ENCODE measurements at regions not wholly inside any gene's neighbourhood (a gene's known extent, or its start where the extent isn't known, plus 50 kb on each side); places are given as distances from the start of the nearest gene placed in this dataset.
"Not testable (repeated sequence)": the region's sequence is repeated elsewhere in the genome, so short reads cannot be mapped to it uniquely, and the experiment has no call there.

- no peak for DNase-seq (ENCODE audit: low read depth)
Measured at GRCh38 chr20:12455148-12455547, 537.5 kb downstream of the BTBD3 start.

GRCh38 chr20:12458241-12458640, 540.5 kb downstream of the BTBD3 start:
- DNase-seq (ENCODE audit: low read depth): no peak

- DNase-seq (ENCODE audit: low read depth): no peak
Measured at GRCh38 chr20:12464036-12464435, 544.7 kb upstream of the SPTLC3 start.

GRCh38 chr20:12466915-12467314, 541.9 kb upstream of the SPTLC3 start:
- no peak for DNase-seq (ENCODE audit: low read depth)

- DNase-seq (ENCODE audit: low read depth): no peak
Measured at GRCh38 chr20:12467758-12468157, 541.0 kb upstream of the SPTLC3 start.

GRCh38 chr20:12482661-12483060, 526.1 kb upstream of the SPTLC3 start:
- DNase-seq (ENCODE audit: low read depth): peak; percentile 9

- DNase-seq (ENCODE audit: low read depth): no peak
Measured at GRCh38 chr20:12502443-12502842, 506.3 kb upstream of the SPTLC3 start.

GRCh38 chr20:12504779-12505178, 504.0 kb upstream of the SPTLC3 start:
- peak; percentile 12 for DNase-seq (ENCODE audit: low read depth)

GRCh38 chr20:12511499-12511898, 497.3 kb upstream of the SPTLC3 start:
- DNase-seq (ENCODE audit: low read depth): no peak

- no peak for DNase-seq (ENCODE audit: low read depth)
Measured at GRCh38 chr20:12512755-12513154, 496.0 kb upstream of the SPTLC3 start.

GRCh38 chr20:12528104-12528503, 480.7 kb upstream of the SPTLC3 start:
- DNase-seq (ENCODE audit: low read depth): no peak

GRCh38 chr20:12528591-12529041, 480.2 kb upstream of the SPTLC3 start:
- DNase-seq (ENCODE audit: low read depth): no peak

- no peak for DNase-seq (ENCODE audit: low read depth)
Measured at GRCh38 chr20:12531626-12532025, 477.1 kb upstream of the SPTLC3 start.

GRCh38 chr20:12535316-12535715, 473.5 kb upstream of the SPTLC3 start:
- no peak for DNase-seq (ENCODE audit: low read depth)

GRCh38 chr20:12535770-12536169, 473.0 kb upstream of the SPTLC3 start:
- no peak for DNase-seq (ENCODE audit: low read depth)

- peak; percentile 5 for DNase-seq (ENCODE audit: low read depth)
Measured at GRCh38 chr20:12554426-12554825, 454.3 kb upstream of the SPTLC3 start.

- DNase-seq (ENCODE audit: low read depth): peak; percentile 27
Measured at GRCh38 chr20:12555369-12555768, 453.4 kb upstream of the SPTLC3 start.

- not testable (repeated sequence) for DNase-seq (ENCODE audit: low read depth)
Measured at GRCh38 chr20:12555849-12556248, 452.9 kb upstream of the SPTLC3 start.

- DNase-seq (ENCODE audit: low read depth): no peak
Measured at GRCh38 chr20:12557224-12557623, 451.5 kb upstream of the SPTLC3 start.

- no peak for DNase-seq (ENCODE audit: low read depth)
Measured at GRCh38 chr20:12564979-12565378, 443.8 kb upstream of the SPTLC3 start.

- no peak for DNase-seq (ENCODE audit: low read depth)
Measured at GRCh38 chr20:12566596-12566995, 442.2 kb upstream of the SPTLC3 start.

- peak; percentile 34 for DNase-seq (ENCODE audit: low read depth)
Measured at GRCh38 chr20:12570371-12570770, 438.4 kb upstream of the SPTLC3 start.

- DNase-seq (ENCODE audit: low read depth): no peak
Measured at GRCh38 chr20:12573442-12573841, 435.3 kb upstream of the SPTLC3 start.

GRCh38 chr20:12575352-12576095, 433.2 kb upstream of the SPTLC3 start:
- peak; percentile 7 for DNase-seq (ENCODE audit: low read depth)

Measured in M059J (cell line).